ENCODE measurements at regions not wholly inside any gene's neighbourhood (a gene's known extent, or its start where the extent isn't known, plus 50 kb on each side); places are given as distances from the start of the nearest gene placed in this dataset.

GRCh38 chr2:207290833-207291624 lies 125.3 kb upstream of the KLF7 start:
- Histone ChIP-seq H2BK5ac (ENCODE audit: low read depth, low read length, poor library complexity, severe bottlenecking) (no peak overlapping the region), H3K4me2 (ENCODE audit: low read depth, low read length) (no peak overlapping the region), H3K9me1 (ENCODE audit: insufficient read depth, low read length) (peaks cover 4% of the 10 kb centered on the region; the same call in 1 of the 2 replicates), H4K5ac (ENCODE audit: low read depth, low read length) (no peak overlapping the region), H4K91ac (ENCODE audit: insufficient read depth, low read depth, low read length) (no peak overlapping the region), H3K14ac (replicated peaks; ENCODE audit: low read depth, low read length) (no peak overlapping the region), H2AFZ (replicated peaks; ENCODE audit: low read length, poor library complexity) (no peak overlapping the region), H3K23ac (ENCODE audit: low read depth, low read length) (no peak overlapping the region), H3K27ac (ENCODE audit: insufficient read depth, low read length) (no peak overlapping the region), H3K79me1 (ENCODE audit: low read depth in 1 of 2, low read length in 2 of 2) (no peaks in the 10 kb centered on the region), H3K36me3 (ENCODE audit: control insufficient read depth, insufficient read depth, low read length) (no peaks in the 10 kb centered on the region), H2BK20ac (ENCODE audit: low read depth, low read length) (no peak overlapping the region), H3K18ac (ENCODE audit: low read depth, low read length) (no peak overlapping the region), H2BK120ac (ENCODE audit: low read depth, low read length) (no peak overlapping the region), H4K8ac (ENCODE audit: low read depth in 2 of 2, low read length in 2 of 2) (no peak overlapping the region), H3K4me1 (ENCODE audit: control insufficient read depth, insufficient read depth, low read length) (peaks cover 3% of the 10 kb centered on the region), H3K4me3 (ENCODE audit: insufficient read depth, low read depth, low read length) (no peak overlapping the region), H4K20me1 (ENCODE audit: insufficient read depth, low read length) (no peaks in the 10 kb centered on the region), H3K27me3 (ENCODE audit: control insufficient read depth, insufficient read depth, low read length) (no peaks in the 10 kb centered on the region), H3K4ac (ENCODE audit: low read depth, low read length) (no peak overlapping the region), H2AK5ac (ENCODE audit: low read depth, low read length) (no peak overlapping the region), H3K9me3 (ENCODE audit: control insufficient read depth, insufficient read depth, low read length) (no peaks in the 10 kb centered on the region), H2BK15ac (ENCODE audit: low read depth, low read length) (no peak overlapping the region), H2AK9ac (replicated peaks; ENCODE audit: low read depth, low read length, poor library complexity) (no peak overlapping the region), H3K56ac (ENCODE audit: extremely low read depth, insufficient read depth, low read length) (no peak overlapping the region), H3K9ac (ENCODE audit: low read depth, low read length) (no peak overlapping the region)
- intact Hi-C loops (cut with micrococcal nuclease) = no loop called here
- 79% methylated on average over 2 of the region's 5 CpGs; no CpG with 5 or more reads in 1 of the 2 experiments for WGBS, 2 experiments (ENCODE audit: extremely low coverage in 2 of 2, insufficient read length in 1 of 2)
- in situ Hi-C loops (cut with MboI; ENCODE audit: low sequenced_read_pairs) = no loop called here
- ChIA-PET CTCF (no interaction called here), POLR2A (ENCODE audit: unreplicated experiment) (no interaction called here)
- no TSS peak for BruUV-seq (replicated peaks)
- no peak for DNase-seq
- ATAC-seq (ENCODE audit: low read depth) = no peak
- no peak for TF ChIP-seq USF2 (IDR thresholded peaks at IDR 0.05; ENCODE audit: low read depth, low read length)
- no peak for TF ChIP-seq FOS (IDR thresholded peaks at IDR 0.05; ENCODE audit: low read depth, low read length)
- TF ChIP-seq, protein P1, sequence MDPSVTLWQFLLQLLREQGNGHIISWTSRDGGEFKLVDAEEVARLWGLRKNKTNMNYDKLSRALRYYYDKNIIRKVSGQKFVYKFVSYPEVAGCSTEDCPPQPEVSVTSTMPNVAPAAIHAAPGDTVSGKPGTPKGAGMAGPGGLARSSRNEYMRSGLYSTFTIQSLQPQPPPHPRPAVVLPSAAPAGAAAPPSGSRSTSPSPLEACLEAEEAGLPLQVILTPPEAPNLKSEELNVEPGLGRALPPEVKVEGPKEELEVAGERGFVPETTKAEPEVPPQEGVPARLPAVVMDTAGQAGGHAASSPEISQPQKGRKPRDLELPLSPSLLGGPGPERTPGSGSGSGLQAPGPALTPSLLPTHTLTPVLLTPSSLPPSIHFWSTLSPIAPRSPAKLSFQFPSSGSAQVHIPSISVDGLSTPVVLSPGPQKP (IDR thresholded peaks at IDR 0.05; ENCODE audit: borderline replicate concordance, low read depth, low read length) = no peak
- TF ChIP-seq MAFK (IDR thresholded peaks at IDR 0.05; ENCODE audit: low read depth, low read length) = no peak
- no peak for TF ChIP-seq CHD1 (IDR thresholded peaks at IDR 0.05; ENCODE audit: low read depth, low read length)
- TF ChIP-seq SMC3 (IDR thresholded peaks at IDR 0.05; ENCODE audit: low read depth, low read length) = no peak
- no peak for TF ChIP-seq RCOR1 (IDR thresholded peaks at IDR 0.05; ENCODE audit: insufficient replicate concordance, low read length)
- TF ChIP-seq NFE2L2 (IDR thresholded peaks at IDR 0.05; ENCODE audit: low read depth, low read length) = no peak
- no peak for TF ChIP-seq CEBPB (IDR thresholded peaks at IDR 0.05; ENCODE audit: low read depth, low read length)
- no peak for TF ChIP-seq MAZ (IDR thresholded peaks at IDR 0.05; ENCODE audit: borderline replicate concordance, low read depth, low read length)
- TF ChIP-seq RAD21 (IDR thresholded peaks at IDR 0.05; ENCODE audit: low read length) = no peak
- dilution Hi-C loops (cut with HindIII; ENCODE audit: low sequenced_read_pairs, unreplicated experiment) = no loop called here

All from IMR-90 (cell line).